Prostate gland (tissue), 2 donors: ENCODE measurements at regions not wholly inside any gene's neighbourhood (a gene's known extent, or its start where the extent isn't known, plus 50 kb on each side); places are given as distances from the start of the nearest gene placed in this dataset.

ENCODE experiments used
- CTCF ChIP-seq, 4 experiments: fragments of 200-600 bp in 2 of 4; fragments of 450-650 bp in 2 of 4; sonication (generic) in 2 of 4; IDR thresholded peaks; 1 replicate in 3 of 4; 2 replicates in 1 of 4; pipeline ENCODE4 v1.5.1; 2016 to 2019; ENCODE audit warnings: antibody characterized with exemption in 4 of 4, mild to moderate bottlenecking in 2 of 4, moderate library complexity in 2 of 4
- POLR2AphosphoS5 ChIP-seq: sonication (generic); formaldehyde crosslinking; IDR thresholded peaks from one replicate; pipeline ENCODE4 v1.6.1; 2017; ENCODE audit warnings: antibody characterized with exemption

- TF ChIP-seq CTCF (IDR thresholded peaks at IDR 0.05): no peak
- no peak for TF ChIP-seq POLR2AphosphoS5
Observed at GRCh38 chr9:17064558-17064957, 70.3 kb upstream of the CNTLN start.
